B cell (primary cell): ENCODE measurements at regions not wholly inside any gene's neighbourhood (a gene's known extent, or its start where the extent isn't known, plus 50 kb on each side); places are given as distances from the start of the nearest gene placed in this dataset.

Source experiments
- CTCF ChIP-seq: fragments of 200-600 bp; IDR thresholded peaks from one replicate; pipeline ENCODE4 v1.8.0; 2022; ENCODE audit warnings: antibody characterized with exemption, mild to moderate bottlenecking
- EZH2 ChIP-seq: IDR thresholded peaks from 2 replicates; pipeline ENCODE4 v1.6.1; 2012; ENCODE audit warnings: borderline replicate concordance, low read depth, mild to moderate bottlenecking, moderate library complexity, low read length; ENCODE audit not compliant: insufficient read depth, poor library complexity, severe bottlenecking

- TF ChIP-seq EZH2 (no peak), CTCF (no peak)
Observed at GRCh38 chr3:117660941-117661817, 951.6 kb downstream of the TUSC7 start.
